Neural cell (in vitro differentiated cells): ENCODE measurements at regions not wholly inside any gene's neighbourhood (a gene's known extent, or its start where the extent isn't known, plus 50 kb on each side); places are given as distances from the start of the nearest gene placed in this dataset.

Source experiments
- RAD21 ChIP-seq: fragments of 450-650 bp; conservative IDR thresholded peaks from 2 replicates; pipeline ENCODE4 v1.6.1; 2014; ENCODE audit warnings: antibody characterized with exemption, mild to moderate bottlenecking, moderate library complexity
- TF ChIP-seq, protein P1 (sequence below): fragments of 450-650 bp; IDR thresholded peaks from 2 replicates; pipeline ENCODE4 v1.5.1; 2014; ENCODE audit warnings: antibody characterized with exemption, mild to moderate bottlenecking, moderate library complexity; ENCODE audit not compliant: poor library complexity, severe bottlenecking
- TF ChIP-seq, protein P2 (sequence below): IDR thresholded peaks from 2 replicates; pipeline ENCODE4 v1.6.1; 2012; ENCODE audit warnings: borderline replicate concordance

DNA sequence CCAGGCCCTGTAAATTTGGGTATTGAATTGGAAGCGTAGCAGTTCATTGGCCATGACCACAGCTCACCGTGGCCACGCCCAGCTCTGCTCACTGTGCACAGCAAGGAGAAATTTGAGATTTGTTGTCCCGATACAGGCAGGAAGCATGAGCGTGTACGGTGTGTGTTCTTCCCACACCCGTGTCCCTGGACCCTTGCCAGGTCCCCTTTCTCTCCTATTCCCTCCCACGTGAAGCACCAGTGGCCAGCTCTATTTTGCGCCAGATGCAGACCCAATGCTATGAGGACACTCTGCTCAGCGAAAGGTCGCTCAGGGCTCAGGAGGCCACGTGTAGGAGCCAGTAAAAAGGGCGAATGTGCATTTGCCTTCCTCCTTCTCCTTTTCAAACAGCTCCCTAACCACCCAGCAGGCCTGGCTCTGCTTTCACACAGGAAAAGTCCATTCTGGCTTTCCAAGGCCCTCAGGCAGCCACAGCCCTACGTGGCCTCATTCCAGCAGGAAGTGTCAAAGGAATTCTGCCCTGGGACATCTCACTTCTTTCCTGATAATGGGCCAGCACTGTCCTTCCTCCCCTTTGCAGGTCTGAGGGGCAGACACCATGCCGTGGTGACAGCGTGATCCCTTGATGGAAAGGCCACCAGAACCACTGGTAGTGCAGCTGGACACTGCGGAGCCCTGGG lies 499.2 kb upstream of the CDH4 start:
- TF ChIP-seq, protein P1, sequence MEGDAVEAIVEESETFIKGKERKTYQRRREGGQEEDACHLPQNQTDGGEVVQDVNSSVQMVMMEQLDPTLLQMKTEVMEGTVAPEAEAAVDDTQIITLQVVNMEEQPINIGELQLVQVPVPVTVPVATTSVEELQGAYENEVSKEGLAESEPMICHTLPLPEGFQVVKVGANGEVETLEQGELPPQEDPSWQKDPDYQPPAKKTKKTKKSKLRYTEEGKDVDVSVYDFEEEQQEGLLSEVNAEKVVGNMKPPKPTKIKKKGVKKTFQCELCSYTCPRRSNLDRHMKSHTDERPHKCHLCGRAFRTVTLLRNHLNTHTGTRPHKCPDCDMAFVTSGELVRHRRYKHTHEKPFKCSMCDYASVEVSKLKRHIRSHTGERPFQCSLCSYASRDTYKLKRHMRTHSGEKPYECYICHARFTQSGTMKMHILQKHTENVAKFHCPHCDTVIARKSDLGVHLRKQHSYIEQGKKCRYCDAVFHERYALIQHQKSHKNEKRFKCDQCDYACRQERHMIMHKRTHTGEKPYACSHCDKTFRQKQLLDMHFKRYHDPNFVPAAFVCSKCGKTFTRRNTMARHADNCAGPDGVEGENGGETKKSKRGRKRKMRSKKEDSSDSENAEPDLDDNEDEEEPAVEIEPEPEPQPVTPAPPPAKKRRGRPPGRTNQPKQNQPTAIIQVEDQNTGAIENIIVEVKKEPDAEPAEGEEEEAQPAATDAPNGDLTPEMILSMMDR = no peak
- TF ChIP-seq, protein P2, sequence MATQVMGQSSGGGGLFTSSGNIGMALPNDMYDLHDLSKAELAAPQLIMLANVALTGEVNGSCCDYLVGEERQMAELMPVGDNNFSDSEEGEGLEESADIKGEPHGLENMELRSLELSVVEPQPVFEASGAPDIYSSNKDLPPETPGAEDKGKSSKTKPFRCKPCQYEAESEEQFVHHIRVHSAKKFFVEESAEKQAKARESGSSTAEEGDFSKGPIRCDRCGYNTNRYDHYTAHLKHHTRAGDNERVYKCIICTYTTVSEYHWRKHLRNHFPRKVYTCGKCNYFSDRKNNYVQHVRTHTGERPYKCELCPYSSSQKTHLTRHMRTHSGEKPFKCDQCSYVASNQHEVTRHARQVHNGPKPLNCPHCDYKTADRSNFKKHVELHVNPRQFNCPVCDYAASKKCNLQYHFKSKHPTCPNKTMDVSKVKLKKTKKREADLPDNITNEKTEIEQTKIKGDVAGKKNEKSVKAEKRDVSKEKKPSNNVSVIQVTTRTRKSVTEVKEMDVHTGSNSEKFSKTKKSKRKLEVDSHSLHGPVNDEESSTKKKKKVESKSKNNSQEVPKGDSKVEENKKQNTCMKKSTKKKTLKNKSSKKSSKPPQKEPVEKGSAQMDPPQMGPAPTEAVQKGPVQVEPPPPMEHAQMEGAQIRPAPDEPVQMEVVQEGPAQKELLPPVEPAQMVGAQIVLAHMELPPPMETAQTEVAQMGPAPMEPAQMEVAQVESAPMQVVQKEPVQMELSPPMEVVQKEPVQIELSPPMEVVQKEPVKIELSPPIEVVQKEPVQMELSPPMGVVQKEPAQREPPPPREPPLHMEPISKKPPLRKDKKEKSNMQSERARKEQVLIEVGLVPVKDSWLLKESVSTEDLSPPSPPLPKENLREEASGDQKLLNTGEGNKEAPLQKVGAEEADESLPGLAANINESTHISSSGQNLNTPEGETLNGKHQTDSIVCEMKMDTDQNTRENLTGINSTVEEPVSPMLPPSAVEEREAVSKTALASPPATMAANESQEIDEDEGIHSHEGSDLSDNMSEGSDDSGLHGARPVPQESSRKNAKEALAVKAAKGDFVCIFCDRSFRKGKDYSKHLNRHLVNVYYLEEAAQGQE = no peak
- no peak for TF ChIP-seq RAD21
